Sigmoid colon (tissue), 4 donors: ENCODE measurements at regions not wholly inside any gene's neighbourhood (a gene's known extent, or its start where the extent isn't known, plus 50 kb on each side); places are given as distances from the start of the nearest gene placed in this dataset.
"Not testable (repeated sequence)": the region's sequence is repeated elsewhere in the genome, so short reads cannot be mapped to it uniquely, and the experiment has no call there.

Experiments used
- POLR2A ChIP-seq, 2 donors: fragments of 450-650 bp; IDR thresholded peaks; one replicate each; pipeline ENCODE4 v1.6.1; 2016; ENCODE audit warnings: antibody characterized with exemption in 2 of 2, mild to moderate bottlenecking in 2 of 2, moderate library complexity in 2 of 2
- POLR2AphosphoS5 ChIP-seq, 4 donors: sonication (generic); formaldehyde crosslinking; IDR thresholded peaks; one replicate each; pipeline ENCODE4 v1.6.1; 2017; ENCODE audit warnings: antibody characterized with exemption in 4 of 4
- TF ChIP-seq, protein P1 (sequence below), 4 experiments: fragments of 450-650 bp in 3 of 4; fragments of 200-600 bp in 1 of 4; IDR thresholded peaks; one replicate each; pipeline ENCODE4 v1.5.1; 2016 to 2019; ENCODE audit warnings: antibody characterized with exemption in 4 of 4, mild to moderate bottlenecking in 3 of 4, moderate library complexity in 2 of 4

DNA sequence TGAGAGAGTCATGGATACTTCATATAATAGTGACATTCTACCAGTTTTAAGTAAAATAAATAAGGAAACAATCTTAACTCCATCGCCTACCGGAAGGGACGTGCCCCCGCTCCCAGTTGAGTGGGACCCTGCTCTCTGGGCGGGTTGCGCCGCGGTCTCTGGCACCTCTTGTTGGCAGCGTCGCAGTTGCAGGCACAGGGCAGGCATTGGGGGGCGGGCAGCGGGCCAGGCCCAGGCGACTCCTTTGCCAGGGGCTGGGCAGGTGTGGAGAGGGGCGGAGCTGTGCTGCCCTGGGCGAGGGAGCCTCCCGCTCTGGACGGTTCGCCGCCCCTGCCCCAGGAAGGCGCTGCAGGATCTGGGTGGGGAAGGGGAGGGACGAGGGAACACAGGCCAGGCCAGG lies 1500.6 kb downstream of the FOXD4L5 start:
- not testable (repeated sequence) for TF ChIP-seq POLR2AphosphoS5, POLR2A (IDR thresholded peaks at IDR 0.05)
- TF ChIP-seq, protein P1, sequence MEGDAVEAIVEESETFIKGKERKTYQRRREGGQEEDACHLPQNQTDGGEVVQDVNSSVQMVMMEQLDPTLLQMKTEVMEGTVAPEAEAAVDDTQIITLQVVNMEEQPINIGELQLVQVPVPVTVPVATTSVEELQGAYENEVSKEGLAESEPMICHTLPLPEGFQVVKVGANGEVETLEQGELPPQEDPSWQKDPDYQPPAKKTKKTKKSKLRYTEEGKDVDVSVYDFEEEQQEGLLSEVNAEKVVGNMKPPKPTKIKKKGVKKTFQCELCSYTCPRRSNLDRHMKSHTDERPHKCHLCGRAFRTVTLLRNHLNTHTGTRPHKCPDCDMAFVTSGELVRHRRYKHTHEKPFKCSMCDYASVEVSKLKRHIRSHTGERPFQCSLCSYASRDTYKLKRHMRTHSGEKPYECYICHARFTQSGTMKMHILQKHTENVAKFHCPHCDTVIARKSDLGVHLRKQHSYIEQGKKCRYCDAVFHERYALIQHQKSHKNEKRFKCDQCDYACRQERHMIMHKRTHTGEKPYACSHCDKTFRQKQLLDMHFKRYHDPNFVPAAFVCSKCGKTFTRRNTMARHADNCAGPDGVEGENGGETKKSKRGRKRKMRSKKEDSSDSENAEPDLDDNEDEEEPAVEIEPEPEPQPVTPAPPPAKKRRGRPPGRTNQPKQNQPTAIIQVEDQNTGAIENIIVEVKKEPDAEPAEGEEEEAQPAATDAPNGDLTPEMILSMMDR (IDR thresholded peaks at IDR 0.05) = not testable (repeated sequence)
